Left renal pelvis (tissue), 4 donors: ENCODE measurements at regions not wholly inside any gene's neighbourhood (a gene's known extent, or its start where the extent isn't known, plus 50 kb on each side); places are given as distances from the start of the nearest gene placed in this dataset.
A peak's percentile ranks its signal among the peaks of the same experiment; 100 is the strongest.

Source experiments
- DNase-seq, 4 donors: peaks; one replicate each; pipeline ENCODE4 v3.0.0-alpha.2; 2013; ENCODE audit warnings: low read depth in 4 of 4, low spot score in 3 of 4

DNA sequence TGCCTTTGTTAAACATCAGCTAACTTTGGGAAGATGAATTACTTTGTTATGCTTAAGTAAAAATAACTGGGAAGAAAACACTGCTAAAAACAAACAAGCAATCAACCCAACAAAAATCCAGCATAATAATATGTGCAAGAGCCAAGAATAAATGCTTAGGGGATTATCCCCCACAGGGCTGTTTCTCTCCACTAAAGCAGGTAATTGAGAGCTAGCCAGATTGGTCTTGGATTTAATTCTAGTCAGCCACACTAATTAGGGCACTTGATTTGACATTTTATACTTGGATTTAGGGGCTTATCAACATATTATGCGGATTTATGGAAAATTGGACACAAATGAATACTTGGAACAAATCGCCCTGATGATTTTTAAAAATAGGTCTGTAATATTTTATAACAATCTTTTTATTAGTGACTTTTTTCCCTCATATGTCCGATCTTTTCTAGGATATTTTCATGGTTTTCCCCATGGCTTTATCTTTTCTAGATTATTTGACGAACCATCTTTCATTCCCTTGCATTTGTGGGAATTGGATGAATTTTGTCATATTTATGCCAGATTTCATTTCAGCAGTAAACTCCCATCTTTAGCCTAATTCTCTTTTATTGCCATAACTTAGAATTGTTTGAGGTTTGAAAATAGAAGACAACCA lies 199.1 kb upstream of the NXPH2 start:
- DNase-seq = no peak

DNA sequence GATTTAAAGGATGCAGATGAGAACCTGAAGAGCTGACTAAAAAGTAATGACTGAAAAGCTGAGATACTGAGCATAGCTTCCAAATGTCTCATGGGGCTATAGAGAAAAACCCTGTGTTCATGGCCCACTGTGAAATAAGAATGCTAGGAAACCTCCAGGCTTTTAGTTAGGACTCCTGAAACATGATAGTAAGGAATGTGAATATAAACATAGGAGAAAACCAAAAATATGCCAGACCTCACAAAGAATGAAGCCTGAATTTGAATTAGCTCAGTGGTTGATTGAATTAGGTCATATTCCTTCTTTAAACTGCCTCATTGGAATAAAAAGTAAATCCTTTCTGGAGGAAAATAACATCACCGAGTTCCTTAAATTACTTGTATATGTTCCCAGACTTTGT lies 194.5 kb upstream of the NXPH2 start:
- no peak for DNase-seq

DNA sequence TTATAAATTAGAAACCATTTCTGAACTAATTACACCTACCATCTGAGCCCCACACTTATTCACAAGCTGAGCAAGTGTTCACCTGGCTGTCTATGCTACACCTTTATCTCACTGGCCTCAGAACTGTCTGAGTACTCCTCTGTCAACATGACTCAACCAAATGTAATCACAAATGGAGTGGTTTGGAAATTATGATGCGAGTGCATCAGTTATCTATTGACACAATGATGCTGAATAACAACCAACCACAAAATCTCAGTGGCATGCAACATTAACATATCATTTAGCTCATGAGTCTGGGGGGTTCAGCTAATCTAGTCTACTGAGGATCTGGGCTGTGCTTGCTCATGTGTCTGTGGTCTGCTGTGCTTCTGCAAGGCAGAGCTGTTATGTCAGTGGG lies 184.2 kb upstream of the NXPH2 start:
- DNase-seq = no peak

- no peak for DNase-seq
Measured at GRCh38 chr2:138962686-138963085, 182.5 kb upstream of the NXPH2 start.

- DNase-seq = no peak
Measured at GRCh38 chr2:138960191-138960590, 180.0 kb upstream of the NXPH2 start.

DNA sequence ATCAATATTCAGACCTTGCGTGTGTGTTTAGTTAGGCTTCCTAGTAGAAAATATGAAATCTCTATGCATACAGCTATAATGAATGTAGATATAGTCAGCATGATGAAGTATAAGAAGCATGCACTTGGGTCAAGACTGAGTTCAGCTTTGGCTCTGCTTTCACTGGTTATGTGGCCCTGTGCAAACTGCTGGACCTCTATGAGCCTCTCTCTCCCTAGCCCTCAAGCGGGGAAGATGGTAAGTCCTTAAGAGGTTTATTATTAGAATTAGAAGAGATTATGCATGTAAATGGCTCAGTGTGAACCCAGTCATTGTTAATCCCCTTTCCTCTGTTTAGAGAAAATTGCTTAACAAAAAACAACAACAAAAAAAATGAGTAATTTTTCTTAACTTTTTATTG lies 178.8 kb upstream of the NXPH2 start:
- DNase-seq = no peak

- no peak for DNase-seq
Measured at GRCh38 chr2:138956116-138956515, 175.9 kb upstream of the NXPH2 start.

DNA sequence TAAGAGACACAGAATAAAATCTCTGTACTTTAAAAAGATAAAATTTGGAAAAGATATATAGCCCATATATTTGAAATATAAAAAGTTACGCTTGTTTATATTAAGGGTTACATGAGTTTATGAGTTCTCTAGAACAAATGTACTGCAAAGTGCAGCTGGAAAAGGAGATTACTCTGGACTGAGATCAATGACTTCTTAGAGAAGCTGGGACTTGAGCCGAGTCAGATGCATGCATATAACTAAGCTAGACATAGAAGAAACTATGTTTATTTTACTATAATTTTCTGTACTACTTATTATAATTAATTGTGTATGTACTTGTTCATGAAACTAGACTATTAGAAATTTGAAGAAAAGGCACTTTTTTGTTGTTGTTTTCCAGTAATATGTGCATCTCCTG lies 170.3 kb upstream of the NXPH2 start:
- DNase-seq = no peak

DNA sequence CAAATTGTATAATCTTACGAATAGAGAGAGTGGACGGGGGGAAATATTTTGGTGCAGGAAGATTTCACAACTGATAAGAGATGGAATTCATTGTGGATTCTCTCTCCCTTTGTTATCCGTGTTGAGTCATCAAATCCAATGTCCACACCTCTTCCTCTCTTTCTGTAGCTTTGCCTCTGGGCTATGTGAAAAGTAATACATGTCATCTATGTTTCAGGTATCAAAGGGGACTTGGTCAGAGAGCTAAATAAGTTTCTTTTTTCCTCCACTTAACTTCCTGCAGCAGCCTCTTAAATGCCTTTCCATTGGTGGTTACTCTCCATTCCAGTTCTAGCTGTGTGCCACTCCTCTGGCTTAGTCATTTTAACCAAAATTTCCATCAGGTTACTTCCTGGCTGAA lies 169.3 kb upstream of the NXPH2 start:
- no peak for DNase-seq

DNA sequence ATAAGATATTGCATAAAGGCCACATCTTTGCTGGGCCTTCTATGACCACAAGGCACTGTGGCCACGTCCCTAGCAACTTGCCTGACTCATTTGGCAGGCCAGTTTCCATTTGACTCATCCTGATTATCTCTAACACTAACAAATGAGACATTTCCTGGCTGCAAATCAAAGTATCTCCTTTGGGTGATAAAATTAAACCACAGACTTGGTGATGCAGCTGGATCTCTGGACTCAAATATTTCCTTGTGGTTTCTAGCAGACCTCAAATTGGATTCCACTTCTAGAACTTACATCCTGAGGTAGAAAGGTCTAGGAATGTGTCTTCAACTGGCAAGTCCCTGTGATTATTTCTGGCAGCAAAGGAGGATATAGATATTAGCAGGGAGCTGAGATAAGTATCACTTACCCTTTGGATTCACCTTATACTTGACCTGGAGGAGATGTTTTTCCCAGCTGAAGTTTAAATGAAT lies 167.9 kb upstream of the NXPH2 start:
- DNase-seq = no peak

- no peak for DNase-seq
Measured at GRCh38 chr2:138943470-138943869, 163.3 kb upstream of the NXPH2 start.

GRCh38 chr2:138942466-138942865 lies 162.3 kb upstream of the NXPH2 start:
- DNase-seq = no peak

DNA sequence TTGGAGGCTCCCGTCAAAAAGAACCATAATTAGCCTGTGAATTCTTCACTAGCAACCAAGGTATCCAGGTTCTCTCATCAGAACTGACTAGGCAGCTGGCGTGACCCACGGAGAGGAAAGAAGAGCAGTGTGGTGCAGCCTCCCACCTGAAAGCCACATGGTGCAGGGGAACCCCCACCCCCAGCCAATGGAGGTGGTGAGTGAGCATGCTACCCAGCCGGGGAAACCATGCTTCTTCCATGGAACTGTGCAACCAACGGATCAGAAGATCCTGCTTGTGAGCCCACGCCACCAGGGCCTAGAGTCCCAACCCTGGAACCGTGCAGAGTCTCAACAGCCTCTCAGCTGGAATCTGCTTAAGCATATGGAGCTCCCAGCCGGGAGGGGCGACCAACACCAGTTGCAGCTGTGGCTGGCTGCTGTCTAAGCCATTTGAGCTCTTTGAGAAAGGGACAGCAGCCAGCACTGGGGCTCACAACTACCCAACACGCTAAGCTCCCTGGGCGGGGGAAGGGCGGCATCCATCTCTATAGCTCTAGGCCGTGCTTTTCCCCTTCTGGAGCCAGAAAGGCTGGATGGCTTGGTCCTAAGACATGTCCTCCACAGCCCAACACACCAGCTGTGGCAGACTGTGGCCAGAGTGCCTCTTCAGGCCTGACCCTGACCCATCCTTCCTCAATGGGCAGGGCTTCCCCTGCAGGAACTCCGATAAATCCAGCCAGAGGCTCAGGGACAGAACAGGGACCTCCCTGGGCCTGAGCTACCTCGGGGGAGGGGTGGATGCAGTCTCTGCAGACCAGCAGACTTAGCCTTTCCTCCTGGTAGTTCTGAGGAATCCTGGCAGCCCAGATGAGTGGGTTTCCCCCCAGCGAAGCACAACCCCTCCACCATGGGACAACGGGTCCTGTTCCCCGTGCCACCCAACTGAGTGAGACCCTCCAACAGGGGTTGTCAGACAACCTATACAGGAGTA lies 151.4 kb upstream of the NXPH2 start:
- no peak for DNase-seq

DNA sequence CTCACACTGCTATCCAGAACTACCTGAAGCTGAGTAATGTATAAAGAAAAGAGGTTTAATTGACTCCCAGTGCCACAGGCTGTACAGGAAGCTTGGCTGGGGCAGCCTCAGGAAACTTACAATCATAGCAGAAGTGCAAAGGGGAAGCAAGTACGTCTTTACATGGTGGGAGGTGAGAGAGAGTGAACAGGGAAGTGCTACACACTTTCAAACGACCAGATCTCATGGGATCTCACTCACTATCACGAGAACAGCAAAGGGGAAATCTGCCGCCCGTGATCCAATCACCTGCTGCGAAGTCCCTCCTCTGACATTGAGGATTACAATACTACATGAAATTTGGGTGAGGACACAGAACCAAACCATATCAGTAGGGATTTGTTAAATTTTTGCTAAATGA lies 150.4 kb upstream of the NXPH2 start:
- no peak for DNase-seq

DNA sequence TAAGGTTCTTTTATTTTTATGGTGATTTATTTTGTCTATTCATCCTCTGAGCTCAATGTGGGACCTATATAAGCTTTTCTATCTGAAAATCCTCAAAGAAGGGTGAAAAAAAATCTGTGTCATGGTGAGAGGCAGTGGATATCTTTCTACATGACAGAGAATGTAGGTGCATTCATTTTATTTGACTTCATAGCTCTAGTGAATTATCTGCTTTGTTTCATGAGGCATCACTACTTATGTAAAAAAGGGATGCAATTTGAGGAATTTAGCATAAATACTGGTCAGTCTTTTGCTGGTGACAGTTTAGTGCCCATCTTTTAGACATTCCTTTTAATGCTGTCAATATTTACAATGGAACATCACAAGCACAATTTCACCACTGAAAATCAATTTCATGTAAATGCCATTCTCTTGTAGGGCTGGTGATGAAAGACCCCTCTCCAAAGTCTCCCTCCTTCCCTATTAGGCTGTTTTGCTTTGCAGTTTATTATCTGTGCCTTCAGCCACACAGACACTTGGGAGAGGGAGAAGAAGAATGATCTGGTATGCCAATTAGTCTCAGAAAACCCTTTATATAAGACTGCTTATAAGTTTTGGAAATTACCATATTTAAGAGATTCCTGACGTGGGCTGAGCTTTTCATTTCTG lies 148.3 kb upstream of the NXPH2 start:
- no peak for DNase-seq

- DNase-seq = peak in 1 of 4 donors; percentile 5
Measured at GRCh38 chr2:138922973-138923563, 142.9 kb upstream of the NXPH2 start.

GRCh38 chr2:138919120-138919747 lies 139.0 kb upstream of the NXPH2 start:
- DNase-seq = no peak

DNA sequence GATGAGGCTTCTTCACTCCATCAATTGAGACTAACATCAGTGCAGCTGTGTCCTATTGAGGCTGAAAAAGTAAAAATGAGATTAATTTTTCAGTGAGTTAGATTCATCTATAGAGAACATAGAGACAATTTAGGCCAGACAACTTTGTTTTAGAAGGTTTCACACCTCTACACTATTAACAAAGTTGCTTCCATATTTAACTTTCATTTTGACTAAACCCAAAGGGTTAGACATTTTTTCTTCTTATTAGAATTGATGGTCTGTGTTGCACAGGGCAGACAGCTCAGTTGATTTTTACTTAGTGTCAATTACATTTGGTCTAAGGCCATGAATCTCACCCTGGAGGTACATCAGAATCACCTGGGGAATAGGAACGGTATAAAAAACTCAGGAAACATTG lies 130.2 kb upstream of the NXPH2 start:
- DNase-seq = no peak

DNA sequence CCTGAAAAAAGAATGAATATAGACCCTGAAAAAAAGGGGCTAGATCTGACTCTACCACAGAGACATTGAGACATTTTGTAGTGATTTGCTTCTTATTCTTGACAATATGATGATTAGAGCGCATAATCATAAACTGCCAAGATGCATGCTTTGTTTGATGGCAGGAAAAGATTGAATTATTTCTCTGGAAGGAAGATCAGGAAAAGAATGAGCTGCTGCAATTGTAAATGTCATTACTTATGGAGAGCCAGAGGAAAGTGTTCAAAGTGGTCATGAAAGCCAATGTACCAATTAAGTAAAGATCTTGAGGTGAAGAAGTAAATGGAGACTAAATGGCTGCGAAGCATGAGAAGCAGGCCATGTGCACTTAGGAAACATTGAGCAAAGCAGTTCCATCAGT lies 126.4 kb upstream of the NXPH2 start:
- no peak for DNase-seq

DNA sequence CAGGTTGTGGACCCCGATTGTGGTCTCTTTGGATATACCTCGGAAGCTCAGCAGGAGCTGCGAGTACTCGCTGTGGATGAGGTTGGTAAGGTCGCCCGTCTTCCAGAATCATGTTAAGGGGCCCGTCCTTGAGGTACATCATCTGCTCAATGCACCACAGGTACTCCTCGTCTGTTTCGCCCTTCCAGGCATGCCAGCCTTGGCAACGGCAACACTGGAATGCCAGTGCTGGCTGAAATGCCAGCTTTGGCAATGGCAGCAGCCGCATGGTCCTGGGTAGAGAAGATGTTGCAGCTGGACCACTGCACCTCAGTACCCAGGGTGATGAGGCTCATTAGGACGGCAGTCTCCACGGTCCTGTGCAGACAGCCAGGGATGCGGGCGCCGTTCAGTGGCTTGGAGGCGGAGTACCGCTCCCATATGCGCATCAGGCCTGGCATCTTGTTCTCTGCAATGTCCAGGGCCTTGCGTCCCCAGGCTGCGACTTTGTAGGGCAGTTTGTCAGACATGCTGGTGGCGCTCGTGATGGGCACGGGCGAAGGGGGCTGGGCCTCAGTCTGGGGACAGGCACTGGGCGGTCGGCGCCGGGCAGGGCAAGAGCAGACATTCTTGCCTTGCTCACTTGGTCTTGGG lies 122.2 kb upstream of the NXPH2 start:
- no peak for DNase-seq
